RWPE1 (cell line): ENCODE measurements at regions not wholly inside any gene's neighbourhood (a gene's known extent, or its start where the extent isn't known, plus 50 kb on each side); places are given as distances from the start of the nearest gene placed in this dataset.
"Not testable (repeated sequence)": the region's sequence is repeated elsewhere in the genome, so short reads cannot be mapped to it uniquely, and the experiment has no call there.

Experiments used
- CTCF ChIA-PET: fragments of 350-600 bp; sonication (Branson Sonifier 250); formaldehyde crosslinking; extraction: SDS; loops from one replicate; lab custom pipeline; 2021; lab: Yijun Ruan, JAX
- POLR2A ChIA-PET: fragments of 400-600 bp; formaldehyde crosslinking; extraction: SDS; loops from one replicate; lab custom pipeline; 2020; ENCODE audit warnings: antibody characterized with exemption; ENCODE audit not compliant: low non-redundant PET; lab: Yijun Ruan, JAX
- DNase-seq: peaks from one replicate; pipeline ENCODE4 v3.0.0; 2012; ENCODE audit warnings: low spot score
- H3K27ac ChIP-seq: fragments of 450-650 bp; 2 replicates; pipeline ENCODE4 v1.5.1; 2017
- CTCF ChIP-seq: fragments of 450-650 bp; conservative IDR thresholded peaks from 2 replicates; pipeline ENCODE4 v1.5.1; 2017; ENCODE audit warnings: low read depth, mild to moderate bottlenecking

DNA sequence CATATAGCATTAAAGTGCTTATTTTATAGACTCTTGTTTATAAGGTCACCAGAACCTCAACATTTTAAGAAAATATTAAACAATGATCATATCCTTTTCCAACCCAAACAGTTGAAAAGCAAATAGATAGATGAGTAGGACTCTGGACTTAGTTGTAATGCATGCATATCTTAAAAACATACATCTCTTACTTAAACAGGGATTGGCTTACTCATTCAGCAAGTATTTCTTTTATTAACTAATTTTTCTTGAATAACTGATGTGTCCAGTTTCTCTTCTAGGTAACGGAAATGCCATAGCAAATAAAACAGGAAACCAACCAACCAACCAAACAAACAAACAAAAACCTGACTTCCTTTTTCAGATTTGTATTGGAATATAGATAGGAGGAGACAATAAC, 70.9 kb upstream of the NBPF4 start:
- DNase-seq: no peak
- H3K27ac ChIP-seq: no peak overlapping the region
- ChIA-PET POLR2A (no interaction called here), CTCF (no interaction called here)
- TF ChIP-seq CTCF: no peak

DNA sequence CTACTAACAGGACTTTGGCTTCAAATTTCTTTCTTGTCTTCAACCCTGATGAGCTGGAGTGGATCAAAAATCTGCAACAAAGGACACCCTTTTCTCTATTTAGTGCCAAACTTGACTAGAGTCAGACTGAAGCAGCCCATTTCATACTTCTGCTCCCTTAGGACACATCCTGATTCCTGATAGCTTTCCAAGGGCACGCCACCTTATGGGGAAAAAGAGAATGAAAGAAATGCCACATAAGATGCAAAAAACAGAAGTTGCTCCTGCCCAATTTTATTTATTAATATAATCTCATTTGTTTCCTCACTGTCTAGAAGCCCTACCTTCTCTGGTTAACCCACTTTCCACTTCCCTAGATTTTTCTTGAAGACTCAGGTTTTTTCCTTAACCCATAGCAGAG, 72.7 kb upstream of the NBPF4 start:
- no peak overlapping the region for H3K27ac ChIP-seq
- ChIA-PET POLR2A (no interaction called here), CTCF (interaction anchor here (0.6 to 1.0 kb wide), 2 partner anchors 534 to 854 kb away, joined by 3 to 4 read pairs; no protein-coding TSS in a partner anchor)
- TF ChIP-seq CTCF: peak; percentile 13; the same call in 1 of the 2 replicates
- no peak for DNase-seq

DNA sequence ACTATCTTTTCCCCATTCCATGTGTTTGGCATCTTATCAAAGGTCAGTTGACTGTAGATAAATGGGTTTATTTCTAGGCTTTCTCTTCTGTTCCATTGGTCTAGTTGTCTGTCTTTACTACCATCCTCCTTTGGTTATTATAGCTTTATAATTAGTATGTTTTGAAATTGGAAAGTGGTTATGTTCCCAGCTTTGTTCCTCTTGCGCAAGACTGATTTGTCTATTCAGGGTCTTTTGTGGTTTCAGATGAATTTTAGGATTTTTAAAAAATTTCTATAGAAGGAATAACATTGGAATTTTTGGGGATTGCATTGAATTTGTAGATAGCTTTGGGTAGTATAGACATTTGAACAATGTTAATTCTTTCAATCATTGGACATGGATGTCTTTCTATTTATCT, 77.0 kb upstream of the NBPF4 start:
- ChIA-PET POLR2A (no interaction called here), CTCF (no interaction called here)
- H3K27ac ChIP-seq: no peak overlapping the region
- DNase-seq: no peak
- no peak for TF ChIP-seq CTCF

DNA sequence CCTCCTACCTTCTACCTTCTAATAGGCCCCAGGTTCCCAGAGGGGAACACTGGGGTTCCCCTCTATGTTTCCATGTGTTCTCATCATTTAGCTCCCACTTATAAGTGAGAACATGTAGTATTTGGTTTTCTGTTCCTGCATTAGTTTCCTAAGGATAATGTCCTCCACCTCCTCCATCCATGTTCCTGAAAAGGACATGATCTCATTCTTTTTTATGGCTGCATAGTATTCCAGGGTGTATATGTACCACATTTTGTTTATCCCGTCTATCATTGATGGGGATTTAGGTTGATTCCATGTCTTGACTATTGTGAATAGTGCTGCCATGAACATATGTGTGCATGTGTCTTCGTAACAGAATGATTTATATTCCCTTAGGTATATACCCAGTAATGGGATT, 81.5 kb upstream of the NBPF4 start:
- CTCF ChIA-PET, DNase-seq, H3K27ac ChIP-seq, POLR2A ChIA-PET: not testable (repeated sequence)

DNA sequence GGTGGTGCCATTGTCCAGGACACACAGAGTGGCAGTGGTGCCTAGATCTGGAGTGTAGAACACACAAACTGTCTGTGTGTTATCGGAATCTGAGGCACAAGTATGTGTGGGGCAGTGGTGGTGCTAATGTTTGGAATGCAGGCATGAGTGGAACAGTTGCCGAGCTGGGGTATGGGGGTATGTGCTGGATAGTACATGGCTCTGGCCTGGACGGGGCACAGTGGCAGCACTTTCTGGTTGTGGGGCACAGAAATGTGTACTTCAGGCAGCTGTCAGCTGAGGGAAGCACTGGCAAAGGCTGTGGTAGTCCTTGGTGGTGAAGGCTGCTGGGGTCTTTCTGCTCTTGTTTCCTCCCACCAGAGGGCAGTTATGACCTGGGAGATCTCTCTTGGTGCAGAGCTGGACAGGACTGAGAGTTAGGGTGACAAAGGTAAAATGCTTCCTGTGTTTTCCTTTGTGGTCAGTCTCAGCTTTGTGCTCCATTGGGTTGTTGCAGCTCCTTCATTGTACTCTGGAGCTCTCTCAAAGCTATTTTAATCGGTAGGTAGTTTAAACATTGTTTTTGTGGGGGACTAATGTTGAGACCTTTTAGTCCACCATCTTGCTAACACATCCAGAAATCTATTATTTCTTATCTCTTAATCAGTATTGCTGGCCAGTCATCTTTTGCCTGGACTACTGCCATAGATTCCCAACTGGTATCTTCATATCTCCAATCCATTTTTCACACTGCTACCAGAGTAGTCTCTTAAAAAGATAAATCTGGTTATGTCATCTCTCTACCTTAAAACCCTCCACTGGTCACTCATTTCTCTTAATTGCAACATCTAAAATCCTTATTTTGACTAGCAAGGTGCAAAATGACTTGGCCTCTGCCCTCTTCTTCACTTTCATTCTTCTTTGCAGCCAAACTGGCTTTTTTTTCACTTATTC, 83.9 kb upstream of the NBPF4 start:
- DNase-seq: no peak
- ChIA-PET POLR2A (no interaction called here), CTCF (interaction anchor here (1.7 kb wide), 1 partner anchor 11 kb away, joined by 4 read pairs; no protein-coding TSS in a partner anchor)
- TF ChIP-seq CTCF: no peak
- no peak overlapping the region for H3K27ac ChIP-seq

GRCh38 chr1:108345776-108346531, 102.1 kb upstream of the NBPF4 start:
- TF ChIP-seq CTCF: no peak
- no peak for DNase-seq
- no peak overlapping the region for H3K27ac ChIP-seq
- ChIA-PET CTCF (no interaction called here), POLR2A (no interaction called here)
